ENCODE measurements at regions not wholly inside any gene's neighbourhood (a gene's known extent, or its start where the extent isn't known, plus 50 kb on each side); places are given as distances from the start of the nearest gene placed in this dataset.

DNA sequence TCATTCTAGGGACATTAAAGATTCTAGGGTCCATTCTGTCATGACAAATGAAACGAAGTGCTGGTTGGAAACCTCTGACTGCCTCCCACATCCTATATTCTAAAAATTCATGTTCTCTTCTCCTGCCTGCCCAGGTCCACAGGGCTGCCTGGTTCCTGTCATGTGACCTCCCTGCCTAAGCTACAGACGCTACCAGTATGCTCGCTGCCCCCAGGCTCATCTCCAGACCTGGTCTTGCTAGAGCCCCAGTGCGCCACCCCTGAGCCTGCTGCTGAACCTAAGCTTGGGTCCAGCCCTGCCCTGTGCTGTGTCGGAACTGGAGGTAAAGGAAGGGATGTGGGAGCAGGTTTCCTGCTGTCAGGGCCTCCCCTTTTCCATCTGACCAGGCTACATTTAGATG is 231.6 kb upstream of the CDH5 start:
- Histone ChIP-seq H3K27me3 (ENCODE audit: control insufficient read depth in 1 of 2, insufficient read depth in 2 of 2, low read length in 2 of 2) (peaks cover 1 to 22% of the 10 kb centered on the region in 2 experiments; a peak in 3 of 5 replicates), H3K27ac (ENCODE audit: extremely low read length, insufficient read depth, low read length) (no peak overlapping the region), H3K36me3 (replicated peaks in 1 of 2; ENCODE audit: control insufficient read depth in 1 of 2, insufficient read depth in 2 of 2, low read length in 2 of 2) (no peaks in the 10 kb centered on the region), H3K4me1 (ENCODE audit: insufficient read depth, low read length) (no peaks in the 10 kb centered on the region), H3K9ac (ENCODE audit: insufficient read depth, low read depth, low read length) (no peak overlapping the region), H3K4me3 (replicated peaks in 1 of 3; ENCODE audit: insufficient read depth in 1 of 3, low read depth in 2 of 3, low read length in 3 of 3) (no peak overlapping the region), H3K4me2 (ENCODE audit: low read depth, low read length) (no peak overlapping the region), H3K9me3 (ENCODE audit: low read length) (no peaks in the 10 kb centered on the region), H4K20me1 (ENCODE audit: insufficient read depth, low read length) (no peaks in the 10 kb centered on the region), H2AFZ (ENCODE audit: low read length) (no peak overlapping the region), H3K79me2 (ENCODE audit: insufficient read depth, low read length) (no peaks in the 10 kb centered on the region)
- in situ Hi-C loops (cut with HindIII; ENCODE audit: extremely low pct_ligation_motif_present, low pct_unique_long_range_greater_than_20kb), result no loop called here
- no TSS peak for BruUV-seq (replicated peaks)
- POLR2A ChIA-PET, result no interaction called here
- intact Hi-C loops (cut with micrococcal nuclease; ENCODE audit: unreplicated experiment), result no loop called here
- CTCF ChIA-PET (ENCODE audit: low intra/inter-chr PET ratio, low total read pairs), result no interaction called here
- TF ChIP-seq RFX1 (IDR thresholded peaks at IDR 0.05) (no peak), ZNF569 (CRISPR knock-in tag; IDR thresholded peaks at IDR 0.05; ENCODE audit: borderline replicate concordance) (no peak), SALL1 (CRISPR knock-in tag; IDR thresholded peaks at IDR 0.05) (no peak), ZFY (CRISPR knock-in tag; IDR thresholded peaks at IDR 0.05) (no peak), ZNF496 (CRISPR knock-in tag; IDR thresholded peaks at IDR 0.05; ENCODE audit: insufficient replicate concordance) (no peak), NR2F6 (IDR thresholded peaks at IDR 0.05) (no peak), NR2F6 (CRISPR knock-in tag; IDR thresholded peaks at IDR 0.05) (no peak), HCFC1 (IDR thresholded peaks at IDR 0.05; ENCODE audit: low read depth, low read length) (no peak), ZNF761 (CRISPR knock-in tag; conservative IDR thresholded peaks at IDR 0.05) (no peak)
- TF ChIP-seq, protein P1, sequence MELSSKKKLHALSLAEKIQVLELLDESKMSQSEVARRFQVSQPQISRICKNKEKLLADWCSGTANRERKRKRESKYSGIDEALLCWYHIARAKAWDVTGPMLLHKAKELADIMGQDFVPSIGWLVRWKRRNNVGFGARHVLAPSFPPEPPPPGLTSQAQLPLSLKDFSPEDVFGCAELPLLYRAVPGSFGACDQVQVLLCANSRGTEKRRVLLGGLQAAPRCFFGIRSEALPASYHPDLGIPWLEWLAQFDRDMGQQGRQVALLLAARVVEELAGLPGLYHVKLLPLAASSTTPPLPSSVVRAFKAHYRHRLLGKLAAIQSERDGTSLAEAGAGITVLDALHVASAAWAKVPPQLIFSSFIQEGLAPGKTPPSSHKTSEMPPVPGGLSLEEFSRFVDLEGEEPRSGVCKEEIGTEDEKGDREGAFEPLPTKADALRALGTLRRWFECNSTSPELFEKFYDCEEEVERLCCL (CRISPR knock-in tag; IDR thresholded peaks at IDR 0.05; ENCODE audit: borderline replicate concordance), result no peak
- ATAC-seq (no peak), FAIRE-seq (no peak), DNase-seq (ENCODE audit: low spot score) (no peak)
- 19% methylated on average over 5 of the region's 5 CpGs for WGBS (ENCODE audit: low lambda C conversion rate)
